HG02943 (cell line): ENCODE measurements at regions not wholly inside any gene's neighbourhood (a gene's known extent, or its start where the extent isn't known, plus 50 kb on each side); places are given as distances from the start of the nearest gene placed in this dataset.

Experiments
- ATAC-seq: cut with Tn5 transposase; IDR thresholded peaks from one replicate; pipeline ENCODE4 v1.9.1; 2021; ENCODE audit warnings: mild to moderate bottlenecking, low read depth, moderate library complexity; ENCODE audit not compliant: unreplicated experiment

- ATAC-seq: no peak
Observed at GRCh38 chrX:15930585-15930984, 76.0 kb upstream of the AP1S2 start.

GRCh38 chrX:15929194-15929593 is 74.6 kb upstream of the AP1S2 start:
- ATAC-seq: no peak

GRCh38 chrX:15926622-15927021 is 72.0 kb upstream of the AP1S2 start:
- ATAC-seq: no peak

GRCh38 chrX:15918003-15918402 is 63.4 kb upstream of the AP1S2 start:
- no peak for ATAC-seq

- no peak for ATAC-seq
Observed at GRCh38 chrX:15916704-15917084, 62.1 kb upstream of the AP1S2 start.

GRCh38 chrX:15915959-15916703 is 61.5 kb upstream of the AP1S2 start:
- no peak for ATAC-seq

GRCh38 chrX:15914486-15914885 is 59.9 kb upstream of the AP1S2 start:
- no peak for ATAC-seq

- no peak for ATAC-seq
Observed at GRCh38 chrX:15913146-15913545, 58.5 kb upstream of the AP1S2 start.

GRCh38 chrX:15911734-15912550 is 57.3 kb upstream of the AP1S2 start:
- ATAC-seq: no peak

GRCh38 chrX:15909605-15910004 is 55.0 kb upstream of the AP1S2 start:
- no peak for ATAC-seq

GRCh38 chrX:15908603-15909290 is 54.1 kb upstream of the AP1S2 start:
- ATAC-seq: no peak

GRCh38 chrX:15906041-15906943 is 51.7 kb upstream of the AP1S2 start:
- no peak for ATAC-seq
